MM.1S (cell line): ENCODE measurements at regions not wholly inside any gene's neighbourhood (a gene's known extent, or its start where the extent isn't known, plus 50 kb on each side); places are given as distances from the start of the nearest gene placed in this dataset.

Experiments used
- DNase-seq: peaks from one replicate; pipeline ENCODE4 v3.0.0-alpha.2; 2015
- H2AFZ ChIP-seq: fragments of 300-600 bp; sonication (generic); 2 replicates; pipeline ENCODE4 v1.6.0; 2016; ENCODE audit warnings: antibody characterized with exemption, low read length
- H3F3A ChIP-seq: fragments of 300-600 bp; sonication (generic); 2 replicates; pipeline ENCODE4 v1.6.1; 2016; ENCODE audit warnings: mild to moderate bottlenecking, antibody characterized with exemption, low read length, moderate library complexity, mixed read lengths; ENCODE audit not compliant: insufficient read depth
- H3K27ac ChIP-seq: fragments of 300-600 bp; sonication (generic); 2 replicates; pipeline ENCODE4 v1.5.1; 2016; ENCODE audit warnings: mild to moderate bottlenecking, low read length
- H3K27me3 ChIP-seq: fragments of 300-600 bp; sonication (generic); replicated peaks from 2 replicates; pipeline ENCODE4 v1.6.0; 2016; ENCODE audit warnings: low read length; ENCODE audit not compliant: insufficient read depth
- H3K36me3 ChIP-seq: fragments of 300-600 bp; sonication (generic); replicated peaks from 2 replicates; pipeline ENCODE4 v1.6.1; 2016; ENCODE audit warnings: mild to moderate bottlenecking, low read length, mixed read lengths; ENCODE audit not compliant: insufficient read depth
- H3K4me1 ChIP-seq: fragments of 300-600 bp; sonication (generic); 2 replicates; pipeline ENCODE4 v1.6.1; 2016; ENCODE audit warnings: low read length, mixed read lengths
- H3K4me2 ChIP-seq: fragments of 300-600 bp; sonication (generic); 2 replicates; pipeline ENCODE4 v1.6.0; 2016; ENCODE audit warnings: low read depth, low read length
- H3K4me3 ChIP-seq: fragments of 300-600 bp; sonication (generic); 2 replicates; pipeline ENCODE4 v1.5.1; 2016; ENCODE audit warnings: low read length, mixed read lengths
- H3K79me2 ChIP-seq: fragments of 300-600 bp; sonication (generic); 2 replicates; pipeline ENCODE4 v1.6.1; 2016; ENCODE audit warnings: mixed run types, low read length, mixed read lengths
- H3K9ac ChIP-seq: fragments of 300-600 bp; sonication (generic); 2 replicates; pipeline ENCODE4 v1.6.1; 2016; ENCODE audit warnings: low read length, mixed read lengths
- H3K9me2 ChIP-seq: fragments of 300-600 bp; sonication (generic); replicated peaks from 2 replicates; pipeline ENCODE4 v1.6.1; 2016; ENCODE audit warnings: mild to moderate bottlenecking, low read length, mixed read lengths; ENCODE audit not compliant: insufficient read depth
- H3K9me3 ChIP-seq: fragments of 300-600 bp; sonication (generic); replicated peaks from 2 replicates; pipeline ENCODE4 v1.6.1; 2016; ENCODE audit warnings: mild to moderate bottlenecking, low read length, mixed read lengths; ENCODE audit not compliant: insufficient read depth
- H4K20me1 ChIP-seq: fragments of 300-600 bp; sonication (generic); 2 replicates; pipeline ENCODE4 v1.6.1; 2016; ENCODE audit warnings: mild to moderate bottlenecking, low read length, moderate library complexity, mixed read lengths; ENCODE audit not compliant: insufficient read depth
- CTCF ChIP-seq: fragments of 300-600 bp; sonication (generic); IDR thresholded peaks from 2 replicates; pipeline ENCODE4 v1.5.1; 2016; ENCODE audit warnings: antibody characterized with exemption, low read length, mixed read lengths
- EZH2 ChIP-seq: fragments of 300-600 bp; sonication (generic); optimal IDR thresholded peaks from 2 replicates; pipeline ENCODE3; 2017; ENCODE audit warnings: low read depth, mild to moderate bottlenecking, antibody characterized with exemption, low read length, mixed read lengths
- EZH2phosphoT487 ChIP-seq: fragments of 300-600 bp; sonication (generic); IDR thresholded peaks from 2 replicates; pipeline ENCODE4 v1.6.1; 2018; ENCODE audit warnings: antibody characterized with exemption, low read length

GRCh38 chr7:35430547-35431153, 176.8 kb upstream of the TBX20 start:
- H3K4me2 ChIP-seq = no peak overlapping the region
- no peaks in the 10 kb centered on the region for H3K27me3 ChIP-seq
- no peaks in the 10 kb centered on the region for H3K9me2 ChIP-seq
- H3K9me3 ChIP-seq = no peaks in the 10 kb centered on the region
- no peak overlapping the region for H3K27ac ChIP-seq
- H3K4me1 ChIP-seq = no peaks in the 10 kb centered on the region
- TF ChIP-seq EZH2phosphoT487 (no peak), CTCF (peak; percentile 64)
- H3F3A ChIP-seq = no peaks in the 10 kb centered on the region
- no peak overlapping the region for H2AFZ ChIP-seq
- no peak overlapping the region for H3K9ac ChIP-seq
- DNase-seq = no peak
- H3K4me3 ChIP-seq = no peak overlapping the region
- no peaks in the 10 kb centered on the region for H3K79me2 ChIP-seq
- no peaks in the 10 kb centered on the region for H3K36me3 ChIP-seq
- no peaks in the 10 kb centered on the region for H4K20me1 ChIP-seq

- H3K9me2 ChIP-seq = no peaks in the 10 kb centered on the region
- no peaks in the 10 kb centered on the region for H3F3A ChIP-seq
- H3K9me3 ChIP-seq = no peaks in the 10 kb centered on the region
- H3K79me2 ChIP-seq = no peaks in the 10 kb centered on the region
- peak overlapping the region; percentile 24; the same call in 1 of the 2 replicates for H2AFZ ChIP-seq
- H3K4me2 ChIP-seq = peak overlapping the region; percentile 33; the same call in 1 of the 2 replicates
- no peak overlapping the region for H3K4me3 ChIP-seq
- peak; percentile 67 for DNase-seq
- peaks cover 6% of the 10 kb centered on the region; the same call in 1 of the 2 replicates for H3K4me1 ChIP-seq
- no peaks in the 10 kb centered on the region for H4K20me1 ChIP-seq
- H3K36me3 ChIP-seq = no peaks in the 10 kb centered on the region
- no peak overlapping the region for H3K27ac ChIP-seq
- H3K27me3 ChIP-seq = no peaks in the 10 kb centered on the region
- TF ChIP-seq EZH2 = no peak
- TF ChIP-seq CTCF = peak; percentile 78
- H3K9ac ChIP-seq = no peak overlapping the region
Measured at GRCh38 chr7:35424869-35425495, 171.1 kb upstream of the TBX20 start.

GRCh38 chr7:35424440-35424839, 170.5 kb upstream of the TBX20 start:
- Histone ChIP-seq H4K20me1 (no peaks in the 10 kb centered on the region), H3K79me2 (no peaks in the 10 kb centered on the region), H3K9me2 (no peaks in the 10 kb centered on the region), H3F3A (no peaks in the 10 kb centered on the region), H3K4me2 (no peak overlapping the region), H3K9me3 (no peaks in the 10 kb centered on the region), H3K27me3 (no peaks in the 10 kb centered on the region), H3K4me3 (no peak overlapping the region), H3K9ac (no peak overlapping the region), H3K4me1 (peaks cover 6% of the 10 kb centered on the region; the same call in 1 of the 2 replicates), H3K27ac (no peak overlapping the region), H3K36me3 (no peaks in the 10 kb centered on the region), H2AFZ (no peak overlapping the region)
- TF ChIP-seq EZH2phosphoT487 (no peak), CTCF (no peak), EZH2 (no peak)
- no peak for DNase-seq
